Loucy (cell line): ENCODE measurements at regions not wholly inside any gene's neighbourhood (a gene's known extent, or its start where the extent isn't known, plus 50 kb on each side); places are given as distances from the start of the nearest gene placed in this dataset.

Experiments used
- H2AFZ ChIP-seq: fragments of 200-600 bp; sonication (generic); 2 replicates; pipeline ENCODE4 v1.6.0; 2016; ENCODE audit warnings: antibody characterized with exemption, mild to moderate bottlenecking, low read length, moderate library complexity
- H3F3A ChIP-seq: fragments of 200-600 bp; 2 replicates; pipeline ENCODE4 v1.6.0; 2016; ENCODE audit warnings: antibody characterized with exemption, low read depth, mild to moderate bottlenecking
- H3K27me3 ChIP-seq: fragments of 200-600 bp; sonication (generic); 2 replicates; pipeline ENCODE4 v1.6.1; 2014; ENCODE audit warnings: low read length, mild to moderate bottlenecking; ENCODE audit not compliant: insufficient read depth, poor library complexity, severe bottlenecking
- H3K36me3 ChIP-seq: fragments of 200-600 bp; sonication (generic); 2 replicates; pipeline ENCODE4 v1.6.1; 2016; ENCODE audit warnings: low read length; ENCODE audit not compliant: insufficient read depth
- H3K4me1 ChIP-seq: fragments of 200-600 bp; sonication (generic); 2 replicates; pipeline ENCODE4 v1.5.1; 2014; ENCODE audit warnings: low read length, mild to moderate bottlenecking; ENCODE audit not compliant: insufficient read depth, poor library complexity, severe bottlenecking
- H3K4me2 ChIP-seq: fragments of 200-600 bp; sonication (generic); 2 replicates; pipeline ENCODE4 v1.6.0; 2014; ENCODE audit warnings: antibody characterized with exemption, low read length, low read depth, mild to moderate bottlenecking; ENCODE audit not compliant: poor library complexity, severe bottlenecking
- H3K4me3 ChIP-seq: fragments of 200-600 bp; sonication (generic); 2 replicates; pipeline ENCODE4 v1.5.1; 2014; ENCODE audit warnings: low read length, mild to moderate bottlenecking, mixed read lengths; ENCODE audit not compliant: poor library complexity, severe bottlenecking
- H3K79me2 ChIP-seq: fragments of 200-600 bp; sonication (generic); 2 replicates; pipeline ENCODE4 v1.6.1; 2014; ENCODE audit warnings: low read length; ENCODE audit not compliant: insufficient read depth
- H3K9ac ChIP-seq: fragments of 200-600 bp; sonication (generic); 2 replicates; pipeline ENCODE4 v1.6.0; 2014; ENCODE audit warnings: mild to moderate bottlenecking, low read depth, low read length, moderate library complexity; ENCODE audit not compliant: poor library complexity, severe bottlenecking
- H3K9me2 ChIP-seq: fragments of 200-600 bp; sonication (generic); replicated peaks from 2 replicates; pipeline ENCODE4 v1.6.1; 2016; ENCODE audit warnings: low read depth, low read length, mixed read lengths
- H3K9me3 ChIP-seq: fragments of 200-600 bp; sonication (generic); 2 replicates; pipeline ENCODE4 v1.6.1; 2014; ENCODE audit warnings: mild to moderate bottlenecking, antibody characterized with exemption, low read length, low read depth; ENCODE audit not compliant: insufficient read depth
- H4K20me1 ChIP-seq: fragments of 200-600 bp; sonication (generic); 2 replicates; pipeline ENCODE4 v1.6.0; 2014; ENCODE audit warnings: antibody characterized with exemption, low read length, mild to moderate bottlenecking; ENCODE audit not compliant: insufficient read depth, poor library complexity, severe bottlenecking
- EZH2phosphoT487 ChIP-seq: fragments of 200-600 bp; IDR thresholded peaks from 2 replicates; pipeline ENCODE4 v1.6.1; 2018; ENCODE audit warnings: antibody characterized with exemption, mild to moderate bottlenecking, moderate library complexity, borderline replicate concordance
- TF ChIP-seq, protein P1 (sequence below): fragments of 200-600 bp; sonication (generic); conservative IDR thresholded peaks from 2 replicates; pipeline ENCODE4 v1.5.1; 2014; ENCODE audit warnings: mild to moderate bottlenecking, antibody characterized with exemption, low read length

DNA sequence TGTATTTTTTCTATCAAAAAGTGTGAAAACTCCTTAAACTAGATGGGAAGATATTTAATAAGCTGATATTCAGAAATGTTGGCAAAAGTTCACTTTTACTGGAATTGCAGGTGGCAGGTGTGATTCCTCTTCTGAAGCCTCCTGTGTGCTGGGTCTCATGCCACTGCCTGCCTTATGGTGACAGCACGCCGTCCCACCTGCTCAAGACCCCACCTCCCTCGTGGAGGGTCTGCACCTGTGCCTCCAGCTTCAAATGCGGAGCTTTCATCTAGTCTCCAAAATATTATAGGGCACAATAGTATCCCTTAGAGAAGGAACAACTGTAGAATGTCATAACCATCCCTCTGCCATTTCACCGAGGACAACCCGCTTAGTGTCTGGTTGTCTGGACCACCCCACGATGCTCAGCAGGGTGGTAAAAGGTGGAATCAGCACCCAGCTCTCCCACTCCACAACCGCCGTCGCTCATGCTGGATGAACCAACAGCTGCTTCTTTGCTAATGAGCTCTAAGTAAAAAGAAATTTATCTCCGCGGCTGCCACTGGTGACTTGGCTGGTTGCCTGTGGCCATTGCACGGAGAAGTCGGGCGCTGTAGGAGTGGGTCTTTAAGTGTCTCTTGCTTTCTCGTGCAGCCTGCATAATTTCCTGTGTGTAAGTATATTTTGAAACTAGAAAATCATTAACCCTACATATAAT lies 119.3 kb upstream of the TCERG1L start:
- Histone ChIP-seq H3K79me2 (no peaks in the 10 kb centered on the region), H3K9me3 (peaks cover 9% of the 10 kb centered on the region; the same call in 1 of the 2 replicates), H3K4me2 (no peak overlapping the region), H3K4me1 (no peaks in the 10 kb centered on the region), H2AFZ (no peak overlapping the region), H3K9me2 (no peaks in the 10 kb centered on the region), H4K20me1 (no peaks in the 10 kb centered on the region), H3K36me3 (no peaks in the 10 kb centered on the region), H3K9ac (no peak overlapping the region), H3F3A (no peaks in the 10 kb centered on the region), H3K4me3 (no peak overlapping the region), H3K27me3 (no peaks in the 10 kb centered on the region)
- TF ChIP-seq EZH2phosphoT487: no peak

DNA sequence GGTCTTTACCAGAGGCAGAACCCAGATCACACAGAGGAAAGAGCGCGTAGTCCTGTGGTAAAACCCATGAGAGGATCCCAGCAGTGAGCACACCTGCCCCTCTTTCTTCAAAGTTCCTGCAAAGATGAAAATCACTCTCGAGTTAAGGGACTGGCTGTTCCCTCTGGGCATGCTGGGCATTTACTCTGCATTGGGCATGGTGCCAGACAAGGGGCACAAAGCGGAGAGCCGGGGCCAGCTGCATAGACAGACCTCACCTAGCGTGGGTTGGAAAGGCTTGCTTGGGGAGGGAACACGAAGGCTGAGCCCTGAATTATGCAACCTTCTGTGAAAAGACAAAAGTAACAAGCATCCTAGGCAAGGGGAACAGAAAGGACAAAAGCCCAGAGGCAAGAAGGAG lies 120.0 kb upstream of the TCERG1L start:
- H3K36me3 ChIP-seq: no peaks in the 10 kb centered on the region
- H3K9me3 ChIP-seq: peaks cover 9% of the 10 kb centered on the region; the same call in 1 of the 2 replicates
- H3K4me1 ChIP-seq: no peaks in the 10 kb centered on the region
- H3F3A ChIP-seq: no peaks in the 10 kb centered on the region
- no peaks in the 10 kb centered on the region for H3K79me2 ChIP-seq
- H3K9me2 ChIP-seq: no peaks in the 10 kb centered on the region
- H3K4me3 ChIP-seq: no peak overlapping the region
- H3K27me3 ChIP-seq: no peaks in the 10 kb centered on the region
- no peak overlapping the region for H3K4me2 ChIP-seq
- no peak overlapping the region for H2AFZ ChIP-seq
- H3K9ac ChIP-seq: no peak overlapping the region
- TF ChIP-seq, protein P1, sequence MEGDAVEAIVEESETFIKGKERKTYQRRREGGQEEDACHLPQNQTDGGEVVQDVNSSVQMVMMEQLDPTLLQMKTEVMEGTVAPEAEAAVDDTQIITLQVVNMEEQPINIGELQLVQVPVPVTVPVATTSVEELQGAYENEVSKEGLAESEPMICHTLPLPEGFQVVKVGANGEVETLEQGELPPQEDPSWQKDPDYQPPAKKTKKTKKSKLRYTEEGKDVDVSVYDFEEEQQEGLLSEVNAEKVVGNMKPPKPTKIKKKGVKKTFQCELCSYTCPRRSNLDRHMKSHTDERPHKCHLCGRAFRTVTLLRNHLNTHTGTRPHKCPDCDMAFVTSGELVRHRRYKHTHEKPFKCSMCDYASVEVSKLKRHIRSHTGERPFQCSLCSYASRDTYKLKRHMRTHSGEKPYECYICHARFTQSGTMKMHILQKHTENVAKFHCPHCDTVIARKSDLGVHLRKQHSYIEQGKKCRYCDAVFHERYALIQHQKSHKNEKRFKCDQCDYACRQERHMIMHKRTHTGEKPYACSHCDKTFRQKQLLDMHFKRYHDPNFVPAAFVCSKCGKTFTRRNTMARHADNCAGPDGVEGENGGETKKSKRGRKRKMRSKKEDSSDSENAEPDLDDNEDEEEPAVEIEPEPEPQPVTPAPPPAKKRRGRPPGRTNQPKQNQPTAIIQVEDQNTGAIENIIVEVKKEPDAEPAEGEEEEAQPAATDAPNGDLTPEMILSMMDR: no peak
- no peak for TF ChIP-seq EZH2phosphoT487
- H4K20me1 ChIP-seq: no peaks in the 10 kb centered on the region

DNA sequence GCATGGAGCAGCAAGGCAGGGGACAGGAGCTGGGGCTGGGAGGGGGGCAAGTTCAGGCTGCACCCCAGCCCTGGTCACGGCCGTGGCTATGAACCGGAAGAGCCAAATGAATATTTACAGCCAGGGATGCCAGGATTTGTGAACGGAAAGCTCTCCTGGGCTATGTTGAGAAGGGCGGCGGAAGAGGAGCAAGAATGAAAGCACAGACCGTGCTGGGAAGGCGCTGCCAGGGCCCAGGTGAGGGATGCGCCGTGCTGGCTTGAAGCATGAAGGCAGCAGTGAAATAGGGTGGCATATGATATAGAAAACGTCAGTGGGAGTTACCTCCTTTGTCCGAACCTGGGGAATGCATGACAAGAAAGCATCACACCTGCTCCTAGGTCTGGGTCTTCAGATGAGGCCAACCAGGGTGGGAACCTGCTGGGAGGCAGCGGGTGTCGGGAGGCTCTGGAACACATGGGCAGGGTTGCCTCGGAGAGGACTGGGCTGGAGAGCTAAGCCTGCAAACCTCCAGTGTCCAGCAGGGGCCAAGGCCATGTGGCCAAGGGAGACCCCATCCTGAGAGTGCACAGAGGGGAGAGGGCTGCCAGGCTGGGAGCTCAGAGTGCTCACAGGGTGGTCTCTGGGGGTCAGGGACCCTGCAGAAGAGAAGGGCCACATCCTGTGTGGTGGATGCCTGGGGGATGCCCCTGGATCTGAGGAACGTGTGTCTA lies 120.6 kb upstream of the TCERG1L start:
- TF ChIP-seq, protein P1: no peak
- no peak for TF ChIP-seq EZH2phosphoT487
- Histone ChIP-seq H3K4me2 (no peak overlapping the region), H3K36me3 (no peaks in the 10 kb centered on the region), H4K20me1 (no peaks in the 10 kb centered on the region), H3K4me3 (no peak overlapping the region), H3K27me3 (no peaks in the 10 kb centered on the region), H2AFZ (no peak overlapping the region), H3K9me3 (peaks cover 4% of the 10 kb centered on the region; the same call in 1 of the 2 replicates), H3K9me2 (no peaks in the 10 kb centered on the region), H3K79me2 (no peaks in the 10 kb centered on the region), H3F3A (no peaks in the 10 kb centered on the region), H3K9ac (no peak overlapping the region), H3K4me1 (no peaks in the 10 kb centered on the region)
